ENCODE measurements at regions not wholly inside any gene's neighbourhood (a gene's known extent, or its start where the extent isn't known, plus 50 kb on each side); places are given as distances from the start of the nearest gene placed in this dataset.

DNA sequence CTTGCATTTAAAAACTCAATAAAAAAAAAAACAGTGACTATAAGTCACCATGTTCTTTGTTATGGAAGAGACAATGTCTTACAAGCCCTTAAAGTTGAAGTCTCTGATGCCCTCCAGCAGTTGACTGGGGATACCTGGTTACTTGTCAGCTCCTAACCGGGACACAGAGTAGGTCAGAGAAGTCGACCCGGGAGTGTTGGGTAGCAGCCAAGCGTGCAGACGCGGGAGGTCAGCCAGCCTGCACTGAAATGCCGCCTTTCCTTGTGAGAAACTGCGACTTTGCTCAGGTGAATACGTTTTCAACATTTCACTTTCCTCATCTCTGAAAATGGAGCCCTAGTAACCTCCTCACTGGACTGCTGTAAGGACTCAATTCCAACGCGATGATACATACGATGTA lies 81.8 kb downstream of the F11 start:
- TF ChIP-seq TOX (CRISPR knock-in tag; IDR thresholded peaks at IDR 0.05; ENCODE audit: borderline replicate concordance) (no peak), ZNF70 (CRISPR knock-in tag; IDR thresholded peaks at IDR 0.05) (no peak), ZFP3 (CRISPR knock-in tag; IDR thresholded peaks at IDR 0.05) (no peak), ISL1 (CRISPR knock-in tag; IDR thresholded peaks at IDR 0.05) (no peak), ARNTL (CRISPR knock-in tag; IDR thresholded peaks at IDR 0.05; ENCODE audit: borderline replicate concordance, low read depth) (no peak), BACH2 (CRISPR knock-in tag; IDR thresholded peaks at IDR 0.05; ENCODE audit: borderline replicate concordance) (no peak)
- TF ChIP-seq, protein P1, sequence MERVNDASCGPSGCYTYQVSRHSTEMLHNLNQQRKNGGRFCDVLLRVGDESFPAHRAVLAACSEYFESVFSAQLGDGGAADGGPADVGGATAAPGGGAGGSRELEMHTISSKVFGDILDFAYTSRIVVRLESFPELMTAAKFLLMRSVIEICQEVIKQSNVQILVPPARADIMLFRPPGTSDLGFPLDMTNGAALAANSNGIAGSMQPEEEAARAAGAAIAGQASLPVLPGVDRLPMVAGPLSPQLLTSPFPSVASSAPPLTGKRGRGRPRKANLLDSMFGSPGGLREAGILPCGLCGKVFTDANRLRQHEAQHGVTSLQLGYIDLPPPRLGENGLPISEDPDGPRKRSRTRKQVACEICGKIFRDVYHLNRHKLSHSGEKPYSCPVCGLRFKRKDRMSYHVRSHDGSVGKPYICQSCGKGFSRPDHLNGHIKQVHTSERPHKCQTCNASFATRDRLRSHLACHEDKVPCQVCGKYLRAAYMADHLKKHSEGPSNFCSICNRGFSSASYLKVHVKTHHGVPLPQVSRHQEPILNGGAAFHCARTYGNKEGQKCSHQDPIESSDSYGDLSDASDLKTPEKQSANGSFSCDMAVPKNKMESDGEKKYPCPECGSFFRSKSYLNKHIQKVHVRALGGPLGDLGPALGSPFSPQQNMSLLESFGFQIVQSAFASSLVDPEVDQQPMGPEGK (CRISPR knock-in tag; IDR thresholded peaks at IDR 0.05; ENCODE audit: borderline replicate concordance): no peak
- TF ChIP-seq, protein P2, sequence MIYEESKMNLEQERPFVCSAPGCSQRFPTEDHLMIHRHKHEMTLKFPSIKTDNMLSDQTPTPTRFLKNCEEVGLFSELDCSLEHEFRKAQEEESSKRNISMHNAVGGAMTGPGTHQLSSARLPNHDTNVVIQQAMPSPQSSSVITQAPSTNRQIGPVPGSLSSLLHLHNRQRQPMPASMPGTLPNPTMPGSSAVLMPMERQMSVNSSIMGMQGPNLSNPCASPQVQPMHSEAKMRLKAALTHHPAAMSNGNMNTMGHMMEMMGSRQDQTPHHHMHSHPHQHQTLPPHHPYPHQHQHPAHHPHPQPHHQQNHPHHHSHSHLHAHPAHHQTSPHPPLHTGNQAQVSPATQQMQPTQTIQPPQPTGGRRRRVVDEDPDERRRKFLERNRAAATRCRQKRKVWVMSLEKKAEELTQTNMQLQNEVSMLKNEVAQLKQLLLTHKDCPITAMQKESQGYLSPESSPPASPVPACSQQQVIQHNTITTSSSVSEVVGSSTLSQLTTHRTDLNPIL (CRISPR knock-in tag; IDR thresholded peaks at IDR 0.05; ENCODE audit: low read depth): no peak
- TF ChIP-seq, protein P3, sequence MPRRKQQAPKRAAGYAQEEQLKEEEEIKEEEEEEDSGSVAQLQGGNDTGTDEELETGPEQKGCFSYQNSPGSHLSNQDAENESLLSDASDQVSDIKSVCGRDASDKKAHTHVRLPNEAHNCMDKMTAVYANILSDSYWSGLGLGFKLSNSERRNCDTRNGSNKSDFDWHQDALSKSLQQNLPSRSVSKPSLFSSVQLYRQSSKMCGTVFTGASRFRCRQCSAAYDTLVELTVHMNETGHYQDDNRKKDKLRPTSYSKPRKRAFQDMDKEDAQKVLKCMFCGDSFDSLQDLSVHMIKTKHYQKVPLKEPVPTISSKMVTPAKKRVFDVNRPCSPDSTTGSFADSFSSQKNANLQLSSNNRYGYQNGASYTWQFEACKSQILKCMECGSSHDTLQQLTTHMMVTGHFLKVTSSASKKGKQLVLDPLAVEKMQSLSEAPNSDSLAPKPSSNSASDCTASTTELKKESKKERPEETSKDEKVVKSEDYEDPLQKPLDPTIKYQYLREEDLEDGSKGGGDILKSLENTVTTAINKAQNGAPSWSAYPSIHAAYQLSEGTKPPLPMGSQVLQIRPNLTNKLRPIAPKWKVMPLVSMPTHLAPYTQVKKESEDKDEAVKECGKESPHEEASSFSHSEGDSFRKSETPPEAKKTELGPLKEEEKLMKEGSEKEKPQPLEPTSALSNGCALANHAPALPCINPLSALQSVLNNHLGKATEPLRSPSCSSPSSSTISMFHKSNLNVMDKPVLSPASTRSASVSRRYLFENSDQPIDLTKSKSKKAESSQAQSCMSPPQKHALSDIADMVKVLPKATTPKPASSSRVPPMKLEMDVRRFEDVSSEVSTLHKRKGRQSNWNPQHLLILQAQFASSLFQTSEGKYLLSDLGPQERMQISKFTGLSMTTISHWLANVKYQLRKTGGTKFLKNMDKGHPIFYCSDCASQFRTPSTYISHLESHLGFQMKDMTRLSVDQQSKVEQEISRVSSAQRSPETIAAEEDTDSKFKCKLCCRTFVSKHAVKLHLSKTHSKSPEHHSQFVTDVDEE (CRISPR knock-in tag; IDR thresholded peaks at IDR 0.05): no peak

All from SK-N-SH treated with all-trans-retinoic acid at 6 μM for 48 hours (cell line).